Epithelial cell of proximal tubule (primary cell): ENCODE measurements at regions not wholly inside any gene's neighbourhood (a gene's known extent, or its start where the extent isn't known, plus 50 kb on each side); places are given as distances from the start of the nearest gene placed in this dataset.

Experiments
- DNase-seq: peaks from one replicate; pipeline ENCODE4 v3.0.0-alpha.2; 2011; ENCODE audit warnings: low read depth
- H3K4me3 ChIP-seq: 2 replicates; pipeline ENCODE4 v1.5.1; 2011; ENCODE audit warnings: low read depth, mild to moderate bottlenecking, low read length
- CTCF ChIP-seq: conservative IDR thresholded peaks from 2 replicates; pipeline ENCODE4 v1.5.1; 2012; ENCODE audit warnings: low read depth, mild to moderate bottlenecking, low read length

GRCh38 chr14:53389202-53389601 lies 236.1 kb upstream of the DDHD1 start:
- no peak overlapping the region for H3K4me3 ChIP-seq
- DNase-seq, result no peak
- no peak for TF ChIP-seq CTCF

- TF ChIP-seq CTCF, result no peak
- no peak for DNase-seq
- no peak overlapping the region for H3K4me3 ChIP-seq
Measured at GRCh38 chr14:53386362-53386761, 233.2 kb upstream of the DDHD1 start.

- no peak for DNase-seq
- H3K4me3 ChIP-seq, result no peak overlapping the region
- no peak for TF ChIP-seq CTCF
Measured at GRCh38 chr14:53384536-53384935, 231.4 kb upstream of the DDHD1 start.

GRCh38 chr14:53384073-53384472 lies 230.9 kb upstream of the DDHD1 start:
- no peak for DNase-seq
- no peak for TF ChIP-seq CTCF

GRCh38 chr14:53381895-53382294 lies 228.8 kb upstream of the DDHD1 start:
- no peak overlapping the region for H3K4me3 ChIP-seq
- DNase-seq, result no peak
- TF ChIP-seq CTCF, result no peak

More at GRCh38 chr14:53384073-53384472, 230.9 kb upstream of the DDHD1 start:
- H3K4me3 ChIP-seq, result no peak overlapping the region

- no peak for TF ChIP-seq CTCF
- no peak overlapping the region for H3K4me3 ChIP-seq
- DNase-seq, result no peak
Measured at GRCh38 chr14:53380867-53381225, 227.7 kb upstream of the DDHD1 start.

GRCh38 chr14:53380052-53380866 lies 227.1 kb upstream of the DDHD1 start:
- TF ChIP-seq CTCF, result no peak
- H3K4me3 ChIP-seq, result no peak overlapping the region
- DNase-seq, result no peak
